T-helper 2 cell treated with Interferon-gamma antibody and Interleukin-4, amounts not matched to agents 5 μg/mL and 100 μg/mL, for 36 hours (primary cell): ENCODE measurements at regions not wholly inside any gene's neighbourhood (a gene's known extent, or its start where the extent isn't known, plus 50 kb on each side); places are given as distances from the start of the nearest gene placed in this dataset.
"Not testable (repeated sequence)": the region's sequence is repeated elsewhere in the genome, so short reads cannot be mapped to it uniquely, and the experiment has no call there.

ENCODE experiments used
- DNase-seq: peaks from one replicate; pipeline ENCODE4 v3.0.0; 2021; ENCODE audit warnings: low spot score
- H3K27ac Mint-ChIP-seq: one replicate; pipeline ENCODE4 v1.8.0; 2021; ENCODE audit warnings: mild to moderate bottlenecking, mixed read lengths
- H3K27me3 Mint-ChIP-seq: one replicate; pipeline ENCODE4 v1.8.0; 2021; ENCODE audit warnings: low read depth, mixed read lengths
- H3K36me3 Mint-ChIP-seq: one replicate; pipeline ENCODE4 v1.8.0; 2021; ENCODE audit warnings: low read depth, mixed read lengths
- H3K4me1 Mint-ChIP-seq: one replicate; pipeline ENCODE4 v1.8.0; 2021; ENCODE audit warnings: low read depth, mixed read lengths
- H3K4me3 Mint-ChIP-seq: one replicate; pipeline ENCODE4 v1.8.0; 2022; ENCODE audit warnings: mild to moderate bottlenecking, moderate library complexity, mixed read lengths
- H3K9me3 Mint-ChIP-seq: one replicate; pipeline ENCODE4 v1.8.0; 2021; ENCODE audit warnings: mixed read lengths

GRCh38 chr12:131413471-131413870 is 297.4 kb upstream of the SFSWAP start:
- Mint-ChIP-seq H3K4me3 (no peak overlapping the region), H3K4me1 (no peaks in the 10 kb centered on the region), H3K27me3 (no peaks in the 10 kb centered on the region), H3K27ac (no peak overlapping the region), H3K9me3 (no peaks in the 10 kb centered on the region), H3K36me3 (no peaks in the 10 kb centered on the region)
- no peak for DNase-seq

- H3K9me3 Mint-ChIP-seq, H3K27me3 Mint-ChIP-seq, H3K4me1 Mint-ChIP-seq, H3K36me3 Mint-ChIP-seq, H3K27ac Mint-ChIP-seq, DNase-seq, H3K4me3 Mint-ChIP-seq: not testable (repeated sequence)
Observed at GRCh38 chr12:131414155-131414922, 296.6 kb upstream of the SFSWAP start.

GRCh38 chr12:131415781-131416180 is 295.1 kb upstream of the SFSWAP start:
- DNase-seq = no peak
- Mint-ChIP-seq H3K9me3 (no peaks in the 10 kb centered on the region), H3K27me3 (no peaks in the 10 kb centered on the region), H3K36me3 (no peaks in the 10 kb centered on the region), H3K27ac (no peak overlapping the region), H3K4me3 (no peak overlapping the region), H3K4me1 (no peaks in the 10 kb centered on the region)

DNA sequence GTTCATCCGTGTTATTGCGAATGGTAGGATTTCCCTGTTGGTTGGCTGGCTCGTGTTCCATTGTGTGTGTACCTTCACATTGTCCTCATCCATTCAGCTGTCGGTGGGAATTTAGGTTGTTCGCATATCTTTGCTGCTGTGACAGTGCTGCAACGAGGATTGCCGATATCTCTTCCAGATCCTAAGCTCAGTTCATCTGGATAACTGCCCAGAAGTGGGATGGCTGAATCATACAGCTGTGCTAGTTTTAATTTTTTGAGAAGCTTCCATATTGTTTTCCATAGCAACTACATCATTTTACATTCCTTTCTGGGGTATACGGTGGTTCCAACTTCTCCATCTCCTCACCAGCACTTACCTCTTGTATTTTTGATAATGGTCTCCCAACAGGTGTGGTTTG is 292.8 kb upstream of the SFSWAP start:
- Mint-ChIP-seq H3K4me3 (no peak overlapping the region), H3K36me3 (no peaks in the 10 kb centered on the region), H3K27me3 (no peaks in the 10 kb centered on the region), H3K9me3 (no peaks in the 10 kb centered on the region), H3K4me1 (no peaks in the 10 kb centered on the region), H3K27ac (no peak overlapping the region)
- DNase-seq = no peak

DNA sequence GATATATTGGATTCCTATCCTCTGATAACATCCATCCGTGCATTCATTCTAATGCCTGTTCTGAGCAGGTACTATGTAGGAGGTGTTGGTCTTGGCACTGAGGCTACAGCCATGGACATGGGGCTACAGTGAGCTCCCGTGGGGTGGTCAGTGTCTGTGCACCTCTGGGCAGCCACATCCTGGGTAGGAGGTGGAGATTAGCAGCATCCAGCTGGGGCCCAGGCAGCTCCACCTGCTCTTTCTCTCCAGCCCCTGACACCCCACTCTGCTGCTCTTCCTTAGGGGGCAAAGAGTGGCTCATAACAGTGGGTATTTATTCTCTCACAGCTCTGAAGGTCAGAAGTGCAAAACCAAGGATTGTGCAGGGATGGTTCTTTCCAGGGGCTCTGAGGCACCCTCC is 292.0 kb upstream of the SFSWAP start:
- peaks cover 5% of the 10 kb centered on the region for H3K9me3 Mint-ChIP-seq
- peaks cover under 1% of the 10 kb centered on the region for H3K27me3 Mint-ChIP-seq
- H3K4me3 Mint-ChIP-seq = no peak overlapping the region
- H3K4me1 Mint-ChIP-seq = no peaks in the 10 kb centered on the region
- no peak overlapping the region for H3K27ac Mint-ChIP-seq
- no peaks in the 10 kb centered on the region for H3K36me3 Mint-ChIP-seq
- DNase-seq = no peak

DNA sequence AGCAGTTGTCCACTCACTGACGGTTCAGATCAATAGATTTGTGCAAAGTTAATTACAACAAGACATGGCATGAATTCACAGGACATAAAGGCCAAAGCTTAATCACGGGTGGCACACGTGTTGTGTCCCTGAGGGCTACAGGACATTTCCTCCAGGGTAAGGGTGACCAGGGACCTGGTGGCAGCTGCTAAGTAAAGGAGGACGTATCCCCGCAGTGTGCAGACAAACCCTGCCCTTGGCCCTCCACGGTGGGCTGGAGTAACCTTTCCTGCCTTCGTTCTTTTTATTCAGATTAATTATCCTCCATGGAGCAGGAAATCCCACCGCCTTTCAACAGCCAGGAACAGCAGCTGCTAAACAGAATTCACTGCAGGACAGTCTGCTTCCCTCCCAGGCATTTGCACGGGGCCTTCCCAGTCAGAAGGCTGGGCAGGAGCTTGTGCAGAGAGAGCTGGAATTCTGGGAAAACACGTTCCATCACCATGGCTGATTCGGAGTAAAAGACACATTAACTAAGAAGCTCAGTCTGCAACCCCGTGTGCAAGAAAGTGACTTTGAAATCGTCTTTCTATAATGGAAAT is 289.9 kb upstream of the SFSWAP start:
- H3K27ac Mint-ChIP-seq = no peak overlapping the region
- peaks cover 16% of the 10 kb centered on the region for H3K9me3 Mint-ChIP-seq
- no peak overlapping the region for H3K4me3 Mint-ChIP-seq
- no peaks in the 10 kb centered on the region for H3K36me3 Mint-ChIP-seq
- peaks cover 5% of the 10 kb centered on the region for H3K27me3 Mint-ChIP-seq
- H3K4me1 Mint-ChIP-seq = no peaks in the 10 kb centered on the region
- DNase-seq = no peak

DNA sequence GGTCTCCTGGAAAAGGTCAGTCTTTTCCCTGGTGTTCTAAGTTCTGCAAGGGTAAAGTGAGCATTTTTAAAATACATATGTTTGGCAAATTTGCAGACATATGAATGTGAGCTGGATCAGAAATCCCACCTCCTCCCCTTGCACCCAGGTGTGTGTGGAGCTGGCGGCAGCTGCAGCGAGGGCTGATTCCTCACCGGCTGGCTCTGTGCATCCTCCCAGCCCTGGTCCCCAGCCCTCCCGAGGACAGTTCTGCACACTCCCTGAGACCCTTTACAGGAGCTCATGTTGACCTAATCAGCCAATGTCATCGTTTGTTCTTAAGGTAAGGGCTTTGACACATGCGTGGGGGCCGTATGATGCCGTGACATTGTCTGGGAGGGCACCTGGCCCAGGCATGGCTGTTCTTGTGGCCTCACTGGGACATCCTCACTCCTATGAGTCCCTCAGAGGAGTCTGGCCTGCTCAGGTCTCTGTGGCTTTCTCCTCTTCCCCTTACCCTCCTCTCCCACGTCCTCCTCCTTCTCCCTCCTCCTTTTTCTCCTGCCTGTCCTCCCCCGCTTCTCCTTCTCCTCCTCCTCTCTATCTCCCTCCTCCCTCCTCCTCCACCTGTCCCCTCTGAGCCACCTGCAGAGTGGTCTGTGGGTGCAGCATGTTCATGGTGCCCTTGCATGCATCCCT is 289.2 kb upstream of the SFSWAP start:
- H3K27me3 Mint-ChIP-seq = peaks cover 5% of the 10 kb centered on the region
- peaks cover 16% of the 10 kb centered on the region for H3K9me3 Mint-ChIP-seq
- DNase-seq = no peak
- H3K4me3 Mint-ChIP-seq = no peak overlapping the region
- no peaks in the 10 kb centered on the region for H3K4me1 Mint-ChIP-seq
- H3K27ac Mint-ChIP-seq = no peak overlapping the region
- H3K36me3 Mint-ChIP-seq = no peaks in the 10 kb centered on the region

DNA sequence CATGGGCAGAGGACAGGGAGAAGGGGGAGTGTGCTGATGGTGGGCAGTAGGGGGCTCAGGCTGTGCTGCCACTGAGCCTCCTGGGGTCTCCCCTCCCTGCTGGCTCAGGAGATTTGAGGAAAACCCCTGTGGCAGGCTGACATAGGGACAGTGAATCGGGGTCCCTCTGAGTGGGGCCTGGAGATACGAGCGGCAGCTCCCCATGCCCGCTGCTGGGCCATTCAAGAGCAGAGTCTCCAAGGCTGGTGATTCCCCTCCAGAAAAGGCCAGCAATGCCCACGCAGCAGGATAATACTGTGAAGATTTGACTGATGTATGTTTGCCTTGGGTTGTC is 288.7 kb upstream of the SFSWAP start:
- H3K4me3 Mint-ChIP-seq = no peak overlapping the region
- H3K27ac Mint-ChIP-seq = no peak overlapping the region
- H3K9me3 Mint-ChIP-seq = peaks cover 16% of the 10 kb centered on the region
- DNase-seq = no peak
- no peaks in the 10 kb centered on the region for H3K4me1 Mint-ChIP-seq
- H3K36me3 Mint-ChIP-seq = no peaks in the 10 kb centered on the region
- H3K27me3 Mint-ChIP-seq = peaks cover 5% of the 10 kb centered on the region

DNA sequence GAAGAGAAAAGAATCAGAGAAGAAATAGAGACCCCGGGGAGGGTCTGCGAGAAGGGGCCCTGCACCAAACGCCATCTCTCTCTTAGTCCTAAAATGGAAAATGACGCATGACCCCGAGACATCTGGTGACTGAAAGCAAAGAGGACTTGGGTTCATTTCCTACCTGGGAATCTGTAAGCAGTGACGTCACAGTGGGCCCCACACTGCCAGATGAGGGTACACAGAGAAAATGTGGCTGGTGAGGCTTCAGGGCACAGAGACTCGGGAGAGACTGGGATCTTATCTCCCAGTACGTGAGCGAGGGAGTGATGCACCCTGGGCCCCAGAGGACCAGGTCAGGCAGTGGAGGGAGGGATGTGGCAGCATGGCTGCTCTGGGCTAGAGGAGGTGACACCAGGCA is 288.1 kb upstream of the SFSWAP start:
- Mint-ChIP-seq H3K27ac (no peak overlapping the region), H3K9me3 (peaks cover 16% of the 10 kb centered on the region), H3K4me1 (no peaks in the 10 kb centered on the region), H3K27me3 (peaks cover 5% of the 10 kb centered on the region), H3K36me3 (no peaks in the 10 kb centered on the region), H3K4me3 (no peak overlapping the region)
- DNase-seq = no peak

DNA sequence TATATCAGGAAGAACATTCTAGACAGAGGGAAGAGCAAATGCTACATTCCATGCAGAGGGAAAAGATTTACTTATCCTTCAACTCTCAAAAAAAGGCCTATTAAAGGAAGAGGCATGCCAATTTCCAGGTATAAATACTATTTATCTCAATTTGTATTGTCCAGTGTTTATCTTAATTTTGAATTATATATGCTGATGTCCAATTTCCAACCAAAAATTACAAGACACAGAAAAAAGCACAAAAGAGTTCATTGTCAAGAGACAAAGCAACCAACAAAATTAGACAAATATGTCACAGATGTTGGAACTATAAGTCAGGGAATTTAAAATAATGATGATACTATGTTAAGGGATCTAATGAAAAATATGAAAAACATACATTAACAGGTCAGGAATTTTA is 286.6 kb upstream of the SFSWAP start:
- H3K36me3 Mint-ChIP-seq = no peaks in the 10 kb centered on the region
- no peak overlapping the region for H3K27ac Mint-ChIP-seq
- H3K27me3 Mint-ChIP-seq = peaks cover 5% of the 10 kb centered on the region
- no peak for DNase-seq
- H3K9me3 Mint-ChIP-seq = peaks cover 16% of the 10 kb centered on the region
- no peaks in the 10 kb centered on the region for H3K4me1 Mint-ChIP-seq
- no peak overlapping the region for H3K4me3 Mint-ChIP-seq

DNA sequence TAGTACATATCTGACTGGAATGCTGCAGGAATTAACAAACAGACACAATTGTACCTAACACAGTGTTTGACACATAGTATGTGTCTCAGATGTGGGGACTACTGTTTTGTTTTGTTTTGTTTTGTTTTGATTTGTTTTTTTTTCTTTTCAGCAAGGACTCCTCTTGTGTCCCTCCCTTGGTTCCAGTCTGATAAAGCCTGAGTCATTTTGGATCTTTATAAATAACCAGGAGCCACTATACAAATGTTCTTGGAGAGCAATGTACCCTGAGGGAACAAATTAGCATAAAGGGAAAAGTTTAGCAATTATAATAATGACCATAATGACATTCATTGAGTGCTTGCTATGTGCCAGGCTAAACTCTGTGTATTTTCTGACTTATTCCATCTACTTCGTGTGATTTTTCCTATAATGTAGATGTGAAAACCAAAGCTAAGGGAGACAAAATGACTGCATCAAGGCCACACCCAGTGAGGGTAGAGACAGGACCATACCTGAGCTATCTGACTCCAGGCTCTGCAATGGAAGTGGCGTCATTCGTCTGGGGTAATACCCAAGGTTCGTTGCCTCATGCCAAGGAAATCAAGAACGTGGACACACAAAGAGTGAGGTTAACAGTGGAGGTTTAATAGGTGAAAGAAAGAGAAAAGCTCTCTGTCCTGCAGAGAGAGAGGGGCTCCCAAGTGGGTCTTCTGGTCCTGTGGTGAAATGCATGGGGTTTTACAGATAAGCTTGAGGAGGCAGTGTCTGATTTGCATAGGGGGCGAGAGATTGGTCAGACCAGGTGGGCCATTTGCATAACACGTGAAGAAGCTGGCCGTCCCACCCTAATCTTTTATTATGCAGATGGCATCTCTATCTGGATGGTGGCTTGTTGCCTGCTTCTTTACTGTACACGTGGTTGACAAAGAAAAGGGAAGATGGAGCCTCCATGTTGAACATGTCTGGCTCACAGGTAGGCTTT is 285.5 kb upstream of the SFSWAP start:
- peaks cover 16% of the 10 kb centered on the region for H3K9me3 Mint-ChIP-seq

GRCh38 chr12:131428091-131428685 is 282.7 kb upstream of the SFSWAP start:
- H3K4me1 Mint-ChIP-seq = no peaks in the 10 kb centered on the region
- no peaks in the 10 kb centered on the region for H3K36me3 Mint-ChIP-seq
- peaks cover 16% of the 10 kb centered on the region for H3K9me3 Mint-ChIP-seq
- H3K4me3 Mint-ChIP-seq = no peak overlapping the region
- DNase-seq = no peak
- H3K27me3 Mint-ChIP-seq = peaks cover 9% of the 10 kb centered on the region
- no peak overlapping the region for H3K27ac Mint-ChIP-seq

More for the DNA sequence above, 285.5 kb upstream of the SFSWAP start:
- no peaks in the 10 kb centered on the region for H3K4me1 Mint-ChIP-seq
- H3K27me3 Mint-ChIP-seq = peaks cover 5% of the 10 kb centered on the region
- H3K36me3 Mint-ChIP-seq = no peaks in the 10 kb centered on the region
- H3K27ac Mint-ChIP-seq = no peak overlapping the region
- no peak overlapping the region for H3K4me3 Mint-ChIP-seq
- no peak for DNase-seq

GRCh38 chr12:131429221-131429620 is 281.7 kb upstream of the SFSWAP start:
- not testable (repeated sequence) for DNase-seq

More at GRCh38 chr12:131429221-131429620, 281.7 kb upstream of the SFSWAP start:
- H3K36me3 Mint-ChIP-seq, H3K9me3 Mint-ChIP-seq, H3K27me3 Mint-ChIP-seq, H3K4me1 Mint-ChIP-seq, H3K4me3 Mint-ChIP-seq, H3K27ac Mint-ChIP-seq: not testable (repeated sequence)
